ENCODE measurements at regions not wholly inside any gene's neighbourhood (a gene's known extent, or its start where the extent isn't known, plus 50 kb on each side); places are given as distances from the start of the nearest gene placed in this dataset.

DNA sequence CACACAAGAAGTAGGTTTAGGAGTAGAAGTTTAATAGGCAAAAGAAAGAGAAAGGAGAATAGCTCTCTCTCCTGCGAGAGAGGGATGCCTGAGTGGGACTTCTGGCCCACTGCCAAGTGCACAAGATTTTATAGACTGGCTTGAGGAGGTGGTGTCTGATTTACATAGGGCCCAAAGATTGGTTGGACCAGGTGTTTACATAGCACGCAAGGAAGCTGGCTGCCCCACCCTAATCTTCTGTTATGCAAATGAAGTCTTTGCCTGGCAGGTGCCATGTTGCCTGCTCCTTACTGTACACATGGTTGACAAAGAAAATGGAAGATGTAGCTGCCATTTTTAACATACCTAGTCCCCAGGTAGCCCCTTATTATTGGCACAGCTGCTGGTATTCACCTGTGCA, 170.8 kb upstream of the GATB start:
- DNase-seq (ENCODE audit: low read depth) = no peak
- TF ChIP-seq, protein P1, sequence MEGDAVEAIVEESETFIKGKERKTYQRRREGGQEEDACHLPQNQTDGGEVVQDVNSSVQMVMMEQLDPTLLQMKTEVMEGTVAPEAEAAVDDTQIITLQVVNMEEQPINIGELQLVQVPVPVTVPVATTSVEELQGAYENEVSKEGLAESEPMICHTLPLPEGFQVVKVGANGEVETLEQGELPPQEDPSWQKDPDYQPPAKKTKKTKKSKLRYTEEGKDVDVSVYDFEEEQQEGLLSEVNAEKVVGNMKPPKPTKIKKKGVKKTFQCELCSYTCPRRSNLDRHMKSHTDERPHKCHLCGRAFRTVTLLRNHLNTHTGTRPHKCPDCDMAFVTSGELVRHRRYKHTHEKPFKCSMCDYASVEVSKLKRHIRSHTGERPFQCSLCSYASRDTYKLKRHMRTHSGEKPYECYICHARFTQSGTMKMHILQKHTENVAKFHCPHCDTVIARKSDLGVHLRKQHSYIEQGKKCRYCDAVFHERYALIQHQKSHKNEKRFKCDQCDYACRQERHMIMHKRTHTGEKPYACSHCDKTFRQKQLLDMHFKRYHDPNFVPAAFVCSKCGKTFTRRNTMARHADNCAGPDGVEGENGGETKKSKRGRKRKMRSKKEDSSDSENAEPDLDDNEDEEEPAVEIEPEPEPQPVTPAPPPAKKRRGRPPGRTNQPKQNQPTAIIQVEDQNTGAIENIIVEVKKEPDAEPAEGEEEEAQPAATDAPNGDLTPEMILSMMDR (IDR thresholded peaks at IDR 0.05; ENCODE audit: insufficient read depth, low read length) = no peak
- H3K4me3 ChIP-seq (ENCODE audit: low read depth, low read length) = no peak overlapping the region

DNA sequence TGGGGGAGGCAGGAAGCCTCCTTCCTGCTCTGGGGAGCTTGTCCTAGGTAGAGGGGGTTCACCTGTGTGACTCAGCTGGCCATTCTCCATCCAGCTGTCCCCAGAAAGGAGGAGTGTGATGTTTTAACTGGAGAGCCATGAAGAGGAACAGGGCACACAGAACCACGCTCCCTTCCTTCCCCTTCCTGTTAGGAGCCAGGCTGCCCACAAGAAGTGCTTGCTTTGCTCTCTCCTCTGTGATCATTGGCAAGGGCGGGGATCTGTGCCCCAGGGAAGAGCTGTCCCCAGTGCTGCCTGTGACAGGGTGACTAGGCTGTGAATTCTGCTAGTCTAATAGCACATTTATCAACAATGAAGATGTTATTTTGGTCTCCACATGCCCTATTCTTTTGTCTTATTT, 169.6 kb upstream of the GATB start:
- DNase-seq (ENCODE audit: low read depth) = no peak
- TF ChIP-seq, protein P1 (IDR thresholded peaks at IDR 0.05; ENCODE audit: insufficient read depth, low read length) = no peak
- no peak overlapping the region for H3K4me3 ChIP-seq (ENCODE audit: low read depth, low read length)

DNA sequence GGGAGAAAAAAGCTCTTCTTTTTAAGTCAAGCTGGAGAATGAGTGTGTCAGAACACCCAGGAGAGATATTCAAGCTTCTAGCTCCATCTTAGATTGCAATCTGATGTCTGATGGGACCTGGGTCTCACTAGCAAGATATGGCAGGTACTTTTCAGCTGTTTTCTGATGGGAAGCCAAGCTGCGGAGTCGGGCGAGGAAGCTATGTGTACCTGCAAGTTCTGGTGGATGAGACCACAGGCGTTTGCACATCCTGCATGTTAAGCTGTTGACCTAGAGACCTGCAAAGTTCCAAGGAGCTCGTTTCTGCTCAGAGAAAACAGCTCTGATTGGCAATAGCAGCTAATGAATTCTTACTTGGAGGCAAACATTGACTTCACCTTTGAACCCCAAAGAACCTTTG, 167.3 kb upstream of the GATB start:
- TF ChIP-seq, protein P1 (IDR thresholded peaks at IDR 0.05; ENCODE audit: insufficient read depth, low read length) = no peak
- DNase-seq (ENCODE audit: low read depth) = no peak
- no peak overlapping the region for H3K4me3 ChIP-seq (ENCODE audit: low read depth, low read length)

DNA sequence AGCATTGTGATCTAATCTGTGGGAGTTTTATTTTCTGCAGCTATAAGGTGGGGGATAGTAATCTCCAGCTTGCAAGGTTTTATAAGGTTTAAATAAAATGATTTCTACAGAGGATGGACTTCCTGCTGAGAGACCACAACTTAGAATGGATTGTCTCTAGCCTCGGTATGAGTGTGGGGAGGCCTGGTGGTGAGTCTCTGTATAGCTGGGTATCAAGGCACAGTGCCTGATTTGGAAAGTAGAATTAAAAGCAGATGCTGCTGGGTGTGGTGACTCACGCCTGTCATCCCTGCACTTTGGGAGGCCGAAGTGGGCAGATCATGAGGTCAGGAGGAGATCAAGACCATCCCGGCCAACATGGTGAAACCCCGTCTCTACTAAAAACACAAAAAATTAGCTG, 162.0 kb upstream of the GATB start:
- peak; percentile 4 for DNase-seq (ENCODE audit: low read depth)
- no peak overlapping the region for H3K4me3 ChIP-seq (ENCODE audit: low read depth, low read length)
- TF ChIP-seq, protein P1 (IDR thresholded peaks at IDR 0.05; ENCODE audit: insufficient read depth, low read length) = no peak

DNA sequence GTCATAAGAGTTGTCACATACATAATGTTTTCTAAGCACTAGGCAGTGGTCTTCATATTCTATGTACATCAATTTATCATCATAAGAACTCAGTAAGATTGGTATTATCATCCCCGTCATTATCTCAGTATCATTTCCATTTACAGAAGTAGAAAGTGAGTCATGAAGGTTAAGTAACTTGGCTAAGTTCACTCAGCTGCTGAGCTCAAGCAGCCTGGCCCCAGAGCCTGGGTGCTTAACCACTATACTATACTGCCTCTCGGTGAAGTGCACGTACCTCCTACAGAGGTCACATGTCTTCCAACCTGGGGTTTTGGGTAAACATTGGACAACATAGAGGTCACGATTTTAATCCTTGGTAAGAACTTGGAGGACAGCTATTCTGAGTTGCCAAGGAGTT, 161.5 kb upstream of the GATB start:
- no peak overlapping the region for H3K4me3 ChIP-seq (ENCODE audit: low read depth, low read length)
- TF ChIP-seq, protein P1 (IDR thresholded peaks at IDR 0.05; ENCODE audit: insufficient read depth, low read length) = no peak
- DNase-seq (ENCODE audit: low read depth) = peak; percentile 38

DNA sequence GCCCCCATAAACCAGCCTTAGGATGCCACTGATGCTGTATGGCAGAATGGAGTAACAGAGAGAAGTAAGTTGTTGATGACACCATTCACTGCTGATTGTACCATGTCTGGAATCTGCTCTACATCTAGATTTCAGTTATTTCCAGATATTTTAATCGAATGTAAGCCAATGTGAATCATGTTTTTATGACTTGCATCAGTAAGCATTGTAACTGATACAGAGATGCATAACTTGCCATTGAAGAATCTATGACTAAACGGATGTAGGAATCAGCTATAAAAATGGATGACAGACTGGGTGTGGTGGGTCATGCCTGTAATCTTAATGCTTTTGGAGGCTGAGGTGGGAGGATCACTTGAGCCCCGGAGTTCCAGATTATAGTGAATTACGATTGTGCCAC, 161.0 kb upstream of the GATB start:
- H3K4me3 ChIP-seq (ENCODE audit: low read depth, low read length) = no peak overlapping the region
- TF ChIP-seq, protein P1 (IDR thresholded peaks at IDR 0.05; ENCODE audit: insufficient read depth, low read length) = no peak
- peak; percentile 78 for DNase-seq (ENCODE audit: low read depth)

DNA sequence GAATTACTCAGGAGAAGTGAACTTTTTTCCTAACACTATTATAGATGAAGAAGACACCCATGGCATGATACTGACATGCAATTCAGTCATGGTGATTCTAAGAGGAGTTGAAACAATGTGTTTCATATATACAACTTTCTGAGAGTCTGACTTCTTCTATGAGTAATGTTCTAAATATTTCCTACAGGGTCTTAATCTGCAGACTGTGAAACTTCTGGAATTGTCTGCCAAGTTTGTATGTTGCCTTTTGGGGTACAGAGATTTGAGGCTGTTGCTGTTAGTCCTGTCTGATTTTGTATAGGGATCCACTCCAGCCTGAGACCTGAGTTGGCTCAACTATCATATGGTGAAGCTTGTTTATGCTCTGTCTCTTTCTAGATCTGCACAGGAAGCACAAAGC, 160.6 kb upstream of the GATB start:
- peak; percentile 55 for DNase-seq (ENCODE audit: low read depth)
- TF ChIP-seq, protein P1 (IDR thresholded peaks at IDR 0.05; ENCODE audit: insufficient read depth, low read length) = no peak
- H3K4me3 ChIP-seq (ENCODE audit: low read depth, low read length) = no peak overlapping the region
